Tibial nerve (tissue), 4 donors: ENCODE measurements at regions not wholly inside any gene's neighbourhood (a gene's known extent, or its start where the extent isn't known, plus 50 kb on each side); places are given as distances from the start of the nearest gene placed in this dataset.

ENCODE experiments used
- DNase-seq, 2 donors: peaks; one replicate each; pipeline ENCODE4 v3.0.0-alpha.2; 2019; ENCODE audit warnings: low spot score in 2 of 2
- H3K27ac ChIP-seq, 4 donors: fragments of 200-600 bp; sonication (generic) in 3 of 4; one replicate each; pipeline ENCODE4 v1.5.1; 2017 to 2019; ENCODE audit warnings: mild to moderate bottlenecking in 1 of 4
- H3K27me3 ChIP-seq, 2 donors: fragments of 200-600 bp; sonication (generic) in 1 of 2; one replicate each; pipeline versions ENCODE4 v1.5.1 to v1.6.0; 2017 to 2019
- H3K36me3 ChIP-seq, 3 donors: fragments of 200-600 bp; sonication (generic); one replicate each; pipeline ENCODE4 v1.5.1; 2018 to 2019
- H3K4me1 ChIP-seq, 4 donors: fragments of 200-600 bp; sonication (generic) in 3 of 4; one replicate each; pipeline ENCODE4 v1.5.1; 2017 to 2019
- H3K4me3 ChIP-seq, 4 donors: fragments of 200-600 bp; sonication (generic) in 3 of 4; one replicate each; pipeline ENCODE4 v1.5.1; 2017 to 2019; ENCODE audit warnings: mild to moderate bottlenecking in 1 of 4, moderate library complexity in 1 of 4
- H3K9me3 ChIP-seq, 4 donors: fragments of 200-600 bp; sonication (generic) in 3 of 4; one replicate each; pipeline ENCODE4 v1.5.1; 2017 to 2019
- CTCF ChIP-seq, 5 experiments: fragments of 200-600 bp in 3 of 5; fragments of 450-650 bp in 2 of 5; sonication (generic) in 3 of 5; IDR thresholded peaks; one replicate each; pipeline ENCODE4 v1.5.1; 2016 to 2019; ENCODE audit warnings: antibody characterized with exemption in 5 of 5, mild to moderate bottlenecking in 3 of 5, moderate library complexity in 2 of 5
- EP300 ChIP-seq, 2 donors: sonication (generic); formaldehyde crosslinking; IDR thresholded peaks; one replicate each; pipeline ENCODE4 v1.6.1; 2017; ENCODE audit warnings: antibody characterized with exemption in 2 of 2, mild to moderate bottlenecking in 1 of 2
- POLR2A ChIP-seq, 2 donors: fragments of 450-650 bp; IDR thresholded peaks; one replicate each; pipeline ENCODE4 v1.6.1; 2017; ENCODE audit warnings: antibody characterized with exemption in 2 of 2, mild to moderate bottlenecking in 2 of 2, moderate library complexity in 2 of 2
- WGBS, 2 donors: methylation state at CpG; one replicate each; pipeline ENCODE4 v1.1.5; 2018; 5-methylcytosine and 5-hydroxymethylcytosine counted together

DNA sequence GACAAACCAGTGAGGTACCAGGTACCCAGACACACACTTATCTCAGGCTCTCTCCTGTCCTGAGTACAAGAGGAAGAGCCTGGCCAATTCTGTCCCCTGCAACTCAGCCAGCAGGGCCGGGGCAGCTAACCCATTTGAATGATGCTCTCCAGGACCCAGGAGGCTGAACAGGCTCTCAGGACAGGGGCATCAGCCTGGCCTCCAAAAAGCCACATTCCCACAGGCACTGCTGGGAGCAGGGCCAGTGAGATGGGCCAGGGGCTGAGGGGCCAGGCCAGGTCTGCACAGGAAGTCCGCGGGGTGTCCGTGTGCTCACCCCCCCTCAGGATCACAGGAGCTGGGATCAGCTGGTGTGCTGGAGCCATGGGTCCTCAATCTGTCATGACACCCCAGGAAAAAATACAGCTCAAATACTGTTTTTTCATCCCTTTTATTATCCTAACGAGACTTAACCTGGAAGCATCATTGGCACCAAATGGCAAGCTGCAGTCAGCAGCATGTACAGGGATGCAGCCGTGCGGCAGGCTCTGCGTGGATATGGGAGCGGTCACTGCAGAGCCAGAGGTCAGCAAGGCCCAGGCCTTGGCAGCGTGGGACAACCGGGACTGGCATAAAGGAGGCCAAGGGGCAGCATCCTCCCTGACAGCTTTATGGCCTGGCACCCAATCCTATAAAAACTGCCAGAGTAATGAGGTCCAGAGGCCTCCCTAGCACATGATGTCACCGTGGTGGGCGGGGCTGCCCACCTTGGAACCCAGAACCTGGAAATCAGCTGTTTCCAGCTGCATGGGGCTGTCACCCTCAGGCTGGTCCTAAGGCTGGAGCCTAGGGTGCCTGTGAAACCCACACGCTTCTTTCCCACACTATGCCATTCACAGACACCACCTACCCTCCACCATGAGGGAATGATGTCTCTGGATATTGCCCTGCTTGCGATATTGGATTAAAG is 276.7 kb downstream of the C16orf95 start:
- no peak overlapping the region for H3K4me3 ChIP-seq
- H3K36me3 ChIP-seq, result no peaks in the 10 kb centered on the region
- H3K27ac ChIP-seq, result no peak overlapping the region
- peaks cover 0 to 19% (median 0%) of the 10 kb centered on the region in 4 donors for H3K4me1 ChIP-seq
- no peak for DNase-seq
- TF ChIP-seq POLR2A (IDR thresholded peaks at IDR 0.05) (no peak), EP300 (IDR thresholded peaks at IDR 0.05) (no peak), CTCF (IDR thresholded peaks at IDR 0.05) (no peak)
- no peaks in the 10 kb centered on the region for H3K9me3 ChIP-seq
- 78 to 83% methylated on average over 15 of the region's 15 CpGs for WGBS, 2 donors
- H3K27me3 ChIP-seq, result no peaks in the 10 kb centered on the region

- H3K36me3 ChIP-seq, result no peaks in the 10 kb centered on the region
- H3K4me3 ChIP-seq, result no peak overlapping the region
- peaks cover 0 to 19% (median 0%) of the 10 kb centered on the region in 4 donors for H3K4me1 ChIP-seq
- H3K9me3 ChIP-seq, result no peaks in the 10 kb centered on the region
- 77% methylated on average over 10 to 14 of the region's 16 CpGs for WGBS, 2 donors
- H3K27ac ChIP-seq, result no peak overlapping the region
- TF ChIP-seq EP300 (IDR thresholded peaks at IDR 0.05) (no peak), POLR2A (IDR thresholded peaks at IDR 0.05) (no peak), CTCF (IDR thresholded peaks at IDR 0.05) (no peak)
- DNase-seq, result no peak
- H3K27me3 ChIP-seq, result no peaks in the 10 kb centered on the region
Measured at GRCh38 chr16:87041286-87041685, 275.9 kb downstream of the C16orf95 start.

- WGBS, 2 donors, result 65 to 68% methylated on average over 19 to 20 of the region's 20 CpGs
- Histone ChIP-seq H3K27ac (no peak overlapping the region), H3K9me3 (no peaks in the 10 kb centered on the region), H3K4me1 (peaks cover 0 to 22% (median 0%) of the 10 kb centered on the region in 4 donors), H3K4me3 (no peak overlapping the region), H3K27me3 (no peaks in the 10 kb centered on the region), H3K36me3 (no peaks in the 10 kb centered on the region)
- DNase-seq, result no peak
- TF ChIP-seq POLR2A (IDR thresholded peaks at IDR 0.05), result no peak
- no peak for TF ChIP-seq CTCF (IDR thresholded peaks at IDR 0.05)
- no peak for TF ChIP-seq EP300 (IDR thresholded peaks at IDR 0.05)
Measured at GRCh38 chr16:87042551-87043230, 274.5 kb downstream of the C16orf95 start.

- DNase-seq, result no peak
- Histone ChIP-seq H3K9me3 (no peaks in the 10 kb centered on the region), H3K4me1 (peaks cover 0 to 22% (median 0%) of the 10 kb centered on the region in 4 donors), H3K27me3 (no peaks in the 10 kb centered on the region), H3K4me3 (no peak overlapping the region), H3K36me3 (no peaks in the 10 kb centered on the region), H3K27ac (peak overlapping the region in 1 of 4 donors; percentile 13)
- TF ChIP-seq POLR2A (IDR thresholded peaks at IDR 0.05) (no peak), EP300 (IDR thresholded peaks at IDR 0.05) (no peak), CTCF (IDR thresholded peaks at IDR 0.05) (no peak)
- WGBS, 2 donors, result 10 to 30% methylated on average over 20 of the region's 20 CpGs
Measured at GRCh38 chr16:87043231-87044031, 273.8 kb downstream of the C16orf95 start.
